SU-DHL-6 (cell line): ENCODE measurements at regions not wholly inside any gene's neighbourhood (a gene's known extent, or its start where the extent isn't known, plus 50 kb on each side); places are given as distances from the start of the nearest gene placed in this dataset.

ENCODE experiments used
- EZH2phosphoT487 ChIP-seq: fragments of 200-600 bp; sonication (generic), shearing (Covaris generic); conservative IDR thresholded peaks from 2 replicates; pipeline ENCODE4 v1.6.1; 2018; ENCODE audit warnings: mild to moderate bottlenecking, antibody characterized with exemption, low read length, moderate library complexity, mixed read lengths
- TF ChIP-seq, protein P1 (sequence below): fragments of 200-600 bp; sonication (generic); IDR thresholded peaks from one replicate; pipeline ENCODE4 v1.5.1; 2017; ENCODE audit warnings: antibody characterized with exemption, mild to moderate bottlenecking, low read length, moderate library complexity; ENCODE audit not compliant: insufficient read depth, poor library complexity, severe bottlenecking

DNA sequence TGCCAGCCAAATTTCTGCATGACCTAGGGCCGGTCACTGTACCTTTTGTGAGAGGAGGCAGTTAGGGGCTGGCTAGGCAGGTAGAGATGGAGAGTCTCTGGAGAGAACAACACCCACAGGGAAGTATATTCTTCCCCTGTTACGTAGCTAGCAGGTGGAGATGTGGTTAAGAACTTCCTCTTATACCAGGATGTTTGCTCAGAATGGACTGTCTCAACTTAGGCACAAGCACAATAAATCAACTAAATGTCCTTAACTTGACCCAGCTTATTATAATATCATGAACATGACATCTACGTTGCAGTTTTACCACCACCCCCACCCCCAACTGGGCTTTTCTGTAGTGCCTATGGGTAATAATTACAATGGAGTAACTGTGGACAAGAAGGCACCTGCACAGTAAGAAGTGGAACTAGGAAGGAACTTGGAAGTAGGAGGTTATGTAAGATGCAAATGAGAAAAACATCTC is 60.7 kb upstream of the MPEG1 start:
- TF ChIP-seq, protein P1, sequence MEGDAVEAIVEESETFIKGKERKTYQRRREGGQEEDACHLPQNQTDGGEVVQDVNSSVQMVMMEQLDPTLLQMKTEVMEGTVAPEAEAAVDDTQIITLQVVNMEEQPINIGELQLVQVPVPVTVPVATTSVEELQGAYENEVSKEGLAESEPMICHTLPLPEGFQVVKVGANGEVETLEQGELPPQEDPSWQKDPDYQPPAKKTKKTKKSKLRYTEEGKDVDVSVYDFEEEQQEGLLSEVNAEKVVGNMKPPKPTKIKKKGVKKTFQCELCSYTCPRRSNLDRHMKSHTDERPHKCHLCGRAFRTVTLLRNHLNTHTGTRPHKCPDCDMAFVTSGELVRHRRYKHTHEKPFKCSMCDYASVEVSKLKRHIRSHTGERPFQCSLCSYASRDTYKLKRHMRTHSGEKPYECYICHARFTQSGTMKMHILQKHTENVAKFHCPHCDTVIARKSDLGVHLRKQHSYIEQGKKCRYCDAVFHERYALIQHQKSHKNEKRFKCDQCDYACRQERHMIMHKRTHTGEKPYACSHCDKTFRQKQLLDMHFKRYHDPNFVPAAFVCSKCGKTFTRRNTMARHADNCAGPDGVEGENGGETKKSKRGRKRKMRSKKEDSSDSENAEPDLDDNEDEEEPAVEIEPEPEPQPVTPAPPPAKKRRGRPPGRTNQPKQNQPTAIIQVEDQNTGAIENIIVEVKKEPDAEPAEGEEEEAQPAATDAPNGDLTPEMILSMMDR = no peak
- no peak for TF ChIP-seq EZH2phosphoT487
